DOHH2 (cell line): ENCODE measurements at regions not wholly inside any gene's neighbourhood (a gene's known extent, or its start where the extent isn't known, plus 50 kb on each side); places are given as distances from the start of the nearest gene placed in this dataset.

Experiments
- EZH2phosphoT487 ChIP-seq: fragments of 200-600 bp; sonication (generic); IDR thresholded peaks from 2 replicates; pipeline ENCODE4 v1.6.1; 2017; ENCODE audit warnings: borderline replicate concordance, mild to moderate bottlenecking, antibody characterized with exemption, low read length, moderate library complexity, mixed read lengths
- TF ChIP-seq, protein P1 (sequence below): fragments of 200-600 bp; sonication (generic); IDR thresholded peaks from one replicate; pipeline ENCODE4 v1.5.1; 2014; ENCODE audit warnings: antibody characterized with exemption, mild to moderate bottlenecking, low read depth, low read length; ENCODE audit not compliant: poor library complexity, severe bottlenecking

DNA sequence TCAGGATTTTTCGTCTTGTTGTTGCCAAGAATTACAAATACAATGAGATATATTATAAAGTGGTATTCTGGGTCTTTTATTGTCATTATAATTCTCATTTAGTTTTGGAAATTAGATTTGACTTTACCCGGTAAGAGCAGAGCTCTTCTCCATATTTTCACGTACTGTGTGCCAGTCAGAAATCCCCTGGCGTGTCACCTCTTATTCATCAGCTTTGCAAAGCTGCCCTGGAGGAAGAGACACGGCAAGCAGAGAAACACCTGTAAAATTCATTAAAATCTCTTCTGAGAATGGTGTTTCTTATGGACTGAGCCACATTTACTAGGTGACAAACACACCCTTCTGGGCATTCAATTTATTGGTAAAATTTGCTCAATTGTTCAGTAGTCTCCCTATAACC lies 440.4 kb downstream of the HINT1 start:
- TF ChIP-seq, protein P1, sequence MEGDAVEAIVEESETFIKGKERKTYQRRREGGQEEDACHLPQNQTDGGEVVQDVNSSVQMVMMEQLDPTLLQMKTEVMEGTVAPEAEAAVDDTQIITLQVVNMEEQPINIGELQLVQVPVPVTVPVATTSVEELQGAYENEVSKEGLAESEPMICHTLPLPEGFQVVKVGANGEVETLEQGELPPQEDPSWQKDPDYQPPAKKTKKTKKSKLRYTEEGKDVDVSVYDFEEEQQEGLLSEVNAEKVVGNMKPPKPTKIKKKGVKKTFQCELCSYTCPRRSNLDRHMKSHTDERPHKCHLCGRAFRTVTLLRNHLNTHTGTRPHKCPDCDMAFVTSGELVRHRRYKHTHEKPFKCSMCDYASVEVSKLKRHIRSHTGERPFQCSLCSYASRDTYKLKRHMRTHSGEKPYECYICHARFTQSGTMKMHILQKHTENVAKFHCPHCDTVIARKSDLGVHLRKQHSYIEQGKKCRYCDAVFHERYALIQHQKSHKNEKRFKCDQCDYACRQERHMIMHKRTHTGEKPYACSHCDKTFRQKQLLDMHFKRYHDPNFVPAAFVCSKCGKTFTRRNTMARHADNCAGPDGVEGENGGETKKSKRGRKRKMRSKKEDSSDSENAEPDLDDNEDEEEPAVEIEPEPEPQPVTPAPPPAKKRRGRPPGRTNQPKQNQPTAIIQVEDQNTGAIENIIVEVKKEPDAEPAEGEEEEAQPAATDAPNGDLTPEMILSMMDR = no peak
- TF ChIP-seq EZH2phosphoT487 = no peak
